Osteocyte (in vitro differentiated cells): ENCODE measurements at regions not wholly inside any gene's neighbourhood (a gene's known extent, or its start where the extent isn't known, plus 50 kb on each side); places are given as distances from the start of the nearest gene placed in this dataset.

Experiments
- DNase-seq: peaks from one replicate; pipeline ENCODE4 v3.0.0; 2021; ENCODE audit warnings: mixed read lengths; ENCODE audit not compliant: unreplicated experiment; ENCODE audit errors: extremely low spot score
- H3K27ac Mint-ChIP-seq: one replicate; pipeline ENCODE4 v1.8.0; 2021; ENCODE audit warnings: mild to moderate bottlenecking, mixed read lengths; ENCODE audit not compliant: unreplicated experiment
- H3K27me3 Mint-ChIP-seq: one replicate; pipeline ENCODE4 v1.8.0; 2021; ENCODE audit warnings: mixed read lengths; ENCODE audit not compliant: unreplicated experiment
- H3K36me3 Mint-ChIP-seq: one replicate; pipeline ENCODE4 v1.8.0; 2021; ENCODE audit warnings: mixed read lengths; ENCODE audit not compliant: unreplicated experiment
- H3K4me1 Mint-ChIP-seq: one replicate; pipeline ENCODE4 v1.8.0; 2021; ENCODE audit warnings: mixed read lengths; ENCODE audit not compliant: unreplicated experiment
- H3K4me3 Mint-ChIP-seq: one replicate; pipeline ENCODE4 v1.8.0; 2021; ENCODE audit warnings: mild to moderate bottlenecking, moderate library complexity, mixed read lengths; ENCODE audit not compliant: unreplicated experiment
- H3K9me3 Mint-ChIP-seq: one replicate; pipeline ENCODE4 v1.8.0; 2021; ENCODE audit warnings: mixed read lengths; ENCODE audit not compliant: unreplicated experiment
- CTCF ChIP-seq: fragments of 200-600 bp; sonication (generic); IDR thresholded peaks from 2 replicates; pipeline ENCODE4 v1.5.0; 2021; ENCODE audit warnings: antibody characterized with exemption, mild to moderate bottlenecking, moderate library complexity

GRCh38 chr21:25506261-25506660 lies 101.0 kb downstream of the MRPL39 start:
- H3K27ac Mint-ChIP-seq, result no peak overlapping the region
- peaks cover 21% of the 10 kb centered on the region for H3K4me1 Mint-ChIP-seq
- no peak overlapping the region for H3K4me3 Mint-ChIP-seq
- DNase-seq, result no peak
- no peak for TF ChIP-seq CTCF
- H3K36me3 Mint-ChIP-seq, result no peaks in the 10 kb centered on the region
- H3K9me3 Mint-ChIP-seq, result no peaks in the 10 kb centered on the region
- H3K27me3 Mint-ChIP-seq, result no peaks in the 10 kb centered on the region

GRCh38 chr21:25503981-25504380 lies 103.3 kb downstream of the MRPL39 start:
- H3K27me3 Mint-ChIP-seq, result no peaks in the 10 kb centered on the region
- peaks cover 21% of the 10 kb centered on the region for H3K4me1 Mint-ChIP-seq
- H3K36me3 Mint-ChIP-seq, result no peaks in the 10 kb centered on the region
- no peak for DNase-seq
- no peak overlapping the region for H3K27ac Mint-ChIP-seq
- no peaks in the 10 kb centered on the region for H3K9me3 Mint-ChIP-seq
- TF ChIP-seq CTCF, result no peak
- no peak overlapping the region for H3K4me3 Mint-ChIP-seq

GRCh38 chr21:25501996-25502665 lies 105.2 kb downstream of the MRPL39 start:
- no peaks in the 10 kb centered on the region for H3K9me3 Mint-ChIP-seq
- no peak for DNase-seq
- no peak for TF ChIP-seq CTCF
- peaks cover 13% of the 10 kb centered on the region for H3K4me1 Mint-ChIP-seq
- no peaks in the 10 kb centered on the region for H3K36me3 Mint-ChIP-seq
- H3K4me3 Mint-ChIP-seq, result no peak overlapping the region
- H3K27ac Mint-ChIP-seq, result no peak overlapping the region
- no peaks in the 10 kb centered on the region for H3K27me3 Mint-ChIP-seq

GRCh38 chr21:25501462-25501861 lies 105.8 kb downstream of the MRPL39 start:
- TF ChIP-seq CTCF, result no peak
- H3K4me1 Mint-ChIP-seq, result peaks cover 8% of the 10 kb centered on the region
- DNase-seq, result no peak
- no peaks in the 10 kb centered on the region for H3K36me3 Mint-ChIP-seq
- no peaks in the 10 kb centered on the region for H3K27me3 Mint-ChIP-seq
- no peaks in the 10 kb centered on the region for H3K9me3 Mint-ChIP-seq
- H3K4me3 Mint-ChIP-seq, result no peak overlapping the region
- no peak overlapping the region for H3K27ac Mint-ChIP-seq

GRCh38 chr21:25500598-25500997 lies 106.7 kb downstream of the MRPL39 start:
- Mint-ChIP-seq H3K9me3 (no peaks in the 10 kb centered on the region), H3K36me3 (no peaks in the 10 kb centered on the region), H3K27me3 (no peaks in the 10 kb centered on the region), H3K4me3 (no peak overlapping the region), H3K4me1 (peaks cover 5% of the 10 kb centered on the region), H3K27ac (no peak overlapping the region)
- no peak for TF ChIP-seq CTCF
- DNase-seq, result no peak
